Cardiac muscle cell (in vitro differentiated cells and primary cell): ENCODE measurements at regions not wholly inside any gene's neighbourhood (a gene's known extent, or its start where the extent isn't known, plus 50 kb on each side); places are given as distances from the start of the nearest gene placed in this dataset.

ENCODE experiments used
- DNase-seq, 2 donors: peaks; one replicate each; pipeline versions ENCODE4 v3.0.0 to v3.0.0-alpha.2; 2010 to 2017; ENCODE audit warnings: low read depth in 1 of 2, low spot score in 1 of 2
- H3K27ac ChIP-seq: fragments of 200-600 bp; sonication (generic); 2 replicates; pipeline ENCODE4 v1.5.1; 2016
- H3K27me3 ChIP-seq: fragments of 200-600 bp; sonication (generic); 2 replicates; pipeline ENCODE4 v1.6.0; 2016; ENCODE audit warnings: control low read depth
- H3K36me3 ChIP-seq: fragments of 200-600 bp; sonication (generic); 2 replicates; pipeline ENCODE4 v1.5.1; 2016; ENCODE audit warnings: control low read depth
- H3K4me1 ChIP-seq: fragments of 200-600 bp; sonication (generic); 2 replicates; pipeline ENCODE4 v1.8.1; 2017; ENCODE audit warnings: low read depth, mild to moderate bottlenecking, mixed run types
- H3K4me3 ChIP-seq: fragments of 200-600 bp; sonication (generic); 2 replicates; pipeline ENCODE4 v1.5.1; 2016; ENCODE audit warnings: mild to moderate bottlenecking
- H3K9me3 ChIP-seq: fragments of 200-600 bp; sonication (generic); 2 replicates; pipeline ENCODE4 v1.5.1; 2017; ENCODE audit warnings: low read depth, mild to moderate bottlenecking, control low read depth
- TF ChIP-seq, protein P1 (sequence below): IDR thresholded peaks from 2 replicates; pipeline ENCODE4 v1.5.1; 2012; ENCODE audit warnings: low read depth, mild to moderate bottlenecking, low read length

DNA sequence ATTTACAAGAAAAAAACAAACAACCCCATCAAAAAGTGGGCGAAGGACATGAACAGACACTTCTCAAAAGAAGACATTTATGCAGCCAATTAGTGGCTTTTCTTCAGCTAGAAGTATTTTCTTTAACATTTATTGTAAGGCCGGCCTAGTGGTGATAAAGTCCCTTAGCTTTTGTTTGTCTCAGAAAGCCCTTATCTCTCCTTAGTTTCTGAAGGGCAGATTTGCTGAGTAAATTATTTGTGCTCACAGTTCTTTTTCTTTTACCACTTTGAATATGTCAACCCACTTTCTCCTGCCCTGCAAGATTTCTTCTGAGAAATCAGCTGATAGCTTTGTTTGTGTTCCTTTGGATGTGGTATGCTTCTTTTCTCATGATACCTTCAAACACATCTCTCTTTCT is 344.0 kb upstream of the SYNCRIP start:
- Histone ChIP-seq H3K4me3 (no peak overlapping the region), H3K27ac (no peak overlapping the region), H3K9me3 (no peaks in the 10 kb centered on the region), H3K27me3 (no peaks in the 10 kb centered on the region), H3K36me3 (no peaks in the 10 kb centered on the region), H3K4me1 (no peaks in the 10 kb centered on the region)
- TF ChIP-seq, protein P1, sequence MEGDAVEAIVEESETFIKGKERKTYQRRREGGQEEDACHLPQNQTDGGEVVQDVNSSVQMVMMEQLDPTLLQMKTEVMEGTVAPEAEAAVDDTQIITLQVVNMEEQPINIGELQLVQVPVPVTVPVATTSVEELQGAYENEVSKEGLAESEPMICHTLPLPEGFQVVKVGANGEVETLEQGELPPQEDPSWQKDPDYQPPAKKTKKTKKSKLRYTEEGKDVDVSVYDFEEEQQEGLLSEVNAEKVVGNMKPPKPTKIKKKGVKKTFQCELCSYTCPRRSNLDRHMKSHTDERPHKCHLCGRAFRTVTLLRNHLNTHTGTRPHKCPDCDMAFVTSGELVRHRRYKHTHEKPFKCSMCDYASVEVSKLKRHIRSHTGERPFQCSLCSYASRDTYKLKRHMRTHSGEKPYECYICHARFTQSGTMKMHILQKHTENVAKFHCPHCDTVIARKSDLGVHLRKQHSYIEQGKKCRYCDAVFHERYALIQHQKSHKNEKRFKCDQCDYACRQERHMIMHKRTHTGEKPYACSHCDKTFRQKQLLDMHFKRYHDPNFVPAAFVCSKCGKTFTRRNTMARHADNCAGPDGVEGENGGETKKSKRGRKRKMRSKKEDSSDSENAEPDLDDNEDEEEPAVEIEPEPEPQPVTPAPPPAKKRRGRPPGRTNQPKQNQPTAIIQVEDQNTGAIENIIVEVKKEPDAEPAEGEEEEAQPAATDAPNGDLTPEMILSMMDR = no peak
- DNase-seq = no peak

DNA sequence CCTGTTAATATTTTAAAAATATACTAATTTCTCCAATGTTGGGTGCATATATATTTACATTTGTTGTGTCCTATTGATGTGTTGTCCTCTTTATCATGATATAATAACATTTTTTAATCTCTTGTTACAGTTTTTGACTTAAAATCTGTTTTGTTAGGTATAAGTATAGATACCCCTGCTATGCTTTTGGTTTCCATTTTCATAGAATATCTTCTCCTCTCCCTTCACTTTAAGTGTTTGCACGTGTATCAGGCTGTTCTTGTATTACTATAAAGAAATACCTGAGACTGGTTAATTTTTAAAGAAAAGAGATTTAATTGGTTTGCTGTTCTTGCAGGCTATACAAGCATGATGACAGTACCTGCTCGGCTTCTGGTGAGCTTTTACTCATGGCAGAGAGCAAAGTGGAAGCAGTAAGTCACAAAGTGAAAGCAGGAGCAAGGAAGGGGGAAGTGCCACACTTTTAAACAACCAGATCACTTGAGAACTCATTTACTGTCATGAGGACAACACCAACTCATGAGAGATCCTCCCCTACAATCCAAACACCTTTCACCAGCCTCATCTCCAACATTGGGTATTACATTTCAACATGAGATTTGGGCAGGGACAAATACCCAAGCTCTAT is 340.5 kb upstream of the SYNCRIP start:
- Histone ChIP-seq H3K9me3 (no peaks in the 10 kb centered on the region), H3K27me3 (no peaks in the 10 kb centered on the region)
- TF ChIP-seq, protein P1 = no peak

DNA sequence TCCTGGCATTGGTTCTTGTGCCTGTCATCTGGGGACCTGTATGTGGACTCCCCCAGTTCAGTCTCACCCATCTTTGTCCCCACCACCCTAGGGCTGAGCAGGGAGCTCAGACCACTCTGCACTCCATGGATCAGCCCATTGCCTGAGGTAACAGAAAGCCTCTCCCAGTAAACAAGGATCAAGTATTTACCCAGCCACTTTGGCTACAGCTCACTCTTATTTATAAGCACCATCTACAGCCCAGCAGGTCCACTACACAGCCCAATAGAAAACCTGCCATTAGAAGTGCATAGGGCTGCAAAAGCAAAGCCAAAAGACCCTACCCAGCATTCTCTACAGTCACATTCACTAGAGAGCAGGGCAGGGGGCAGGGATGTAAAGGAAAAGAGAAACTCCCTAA is 335.0 kb upstream of the SYNCRIP start:
- H3K27ac ChIP-seq = no peak overlapping the region
- H3K4me3 ChIP-seq = no peak overlapping the region
- H3K4me1 ChIP-seq = no peaks in the 10 kb centered on the region
- H3K9me3 ChIP-seq = no peaks in the 10 kb centered on the region
- H3K36me3 ChIP-seq = no peaks in the 10 kb centered on the region
- H3K27me3 ChIP-seq = no peaks in the 10 kb centered on the region
- DNase-seq = no peak
- TF ChIP-seq, protein P1 = no peak

More for the DNA sequence above, 340.5 kb upstream of the SYNCRIP start:
- no peak for DNase-seq
- H3K4me3 ChIP-seq = no peak overlapping the region
- H3K36me3 ChIP-seq = no peaks in the 10 kb centered on the region
- H3K4me1 ChIP-seq = no peaks in the 10 kb centered on the region
- H3K27ac ChIP-seq = no peak overlapping the region

DNA sequence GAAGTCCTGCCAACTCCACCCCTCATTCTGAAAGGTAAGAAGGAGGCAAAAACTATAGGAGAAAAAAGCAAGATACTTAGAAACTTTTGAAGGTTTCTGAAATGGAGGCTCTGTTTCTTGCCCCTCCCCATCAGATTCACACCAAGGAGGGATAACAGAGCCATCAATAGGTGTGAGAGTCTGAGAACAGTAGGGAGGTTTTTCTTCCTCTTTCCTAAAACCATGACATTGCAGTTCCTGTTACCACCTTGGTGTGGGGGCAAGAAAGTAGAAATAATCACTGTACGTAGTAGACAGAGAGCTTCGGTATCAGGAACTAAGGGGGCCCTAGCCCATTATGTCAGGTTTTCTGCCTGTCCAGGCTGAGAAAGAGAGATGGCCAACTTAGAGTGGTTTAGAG is 333.3 kb upstream of the SYNCRIP start:
- Histone ChIP-seq H3K9me3 (no peaks in the 10 kb centered on the region), H3K27ac (no peak overlapping the region), H3K36me3 (no peaks in the 10 kb centered on the region), H3K27me3 (no peaks in the 10 kb centered on the region), H3K4me3 (no peak overlapping the region), H3K4me1 (no peaks in the 10 kb centered on the region)
- no peak for DNase-seq
- TF ChIP-seq, protein P1 = no peak

DNA sequence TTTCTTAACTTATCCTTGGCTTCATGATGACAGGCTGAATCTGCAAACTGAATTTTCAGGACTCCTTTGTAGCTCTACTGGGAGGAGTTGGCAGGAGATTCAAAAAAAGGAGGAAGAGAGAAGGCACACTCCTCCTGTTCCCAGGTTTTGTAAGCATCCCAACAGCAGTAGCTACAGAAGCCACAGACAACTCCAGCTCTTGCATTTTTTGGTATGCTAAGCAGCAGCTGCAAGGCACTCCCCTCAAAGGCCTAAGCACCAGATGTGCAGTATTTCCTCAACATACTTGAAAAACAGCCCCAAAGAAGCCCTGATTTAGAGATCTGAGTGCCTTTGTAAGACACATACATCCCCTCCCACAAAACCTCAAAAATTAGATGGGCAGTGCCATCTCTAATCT is 328.6 kb upstream of the SYNCRIP start:
- DNase-seq = no peak
- H3K27ac ChIP-seq = no peak overlapping the region
- H3K27me3 ChIP-seq = no peaks in the 10 kb centered on the region
- H3K4me1 ChIP-seq = no peaks in the 10 kb centered on the region
- no peaks in the 10 kb centered on the region for H3K36me3 ChIP-seq
- TF ChIP-seq, protein P1 = no peak
- H3K4me3 ChIP-seq = no peak overlapping the region
- H3K9me3 ChIP-seq = no peaks in the 10 kb centered on the region
